Stimulated activated CD4-positive, alpha-beta T cell treated with anti-CD3 and anti-CD28 coated beads, Interleukin-1b, Interleukin-23, amount 100 ng/mL, for 48 hours (primary cell): ENCODE measurements at regions not wholly inside any gene's neighbourhood (a gene's known extent, or its start where the extent isn't known, plus 50 kb on each side); places are given as distances from the start of the nearest gene placed in this dataset.

ENCODE experiments used
- DNase-seq: peaks from one replicate; pipeline ENCODE4 v3.0.0-alpha.2; 2020

GRCh38 chr4:14264437-14264836, 636.9 kb upstream of the BOD1L1 start:
- no peak for DNase-seq

GRCh38 chr4:14265651-14266050, 638.1 kb upstream of the BOD1L1 start:
- no peak for DNase-seq

GRCh38 chr4:14267373-14268060, 640.0 kb upstream of the BOD1L1 start:
- no peak for DNase-seq

GRCh38 chr4:14269824-14270223, 642.3 kb upstream of the BOD1L1 start:
- DNase-seq = peak; percentile 2

- DNase-seq = no peak
Measured at GRCh38 chr4:14272206-14272605, 644.7 kb upstream of the BOD1L1 start.

GRCh38 chr4:14277505-14277904, 650.0 kb upstream of the BOD1L1 start:
- DNase-seq = no peak

- DNase-seq = no peak
Measured at GRCh38 chr4:14280567-14280966, 653.0 kb upstream of the BOD1L1 start.

- DNase-seq = no peak
Measured at GRCh38 chr4:14284578-14284977, 657.1 kb upstream of the BOD1L1 start.

GRCh38 chr4:14289708-14290107, 662.2 kb upstream of the BOD1L1 start:
- no peak for DNase-seq

- DNase-seq = no peak
Measured at GRCh38 chr4:14293582-14293981, 666.1 kb upstream of the BOD1L1 start.

- DNase-seq = no peak
Measured at GRCh38 chr4:14294611-14295010, 667.1 kb upstream of the BOD1L1 start.

GRCh38 chr4:14299166-14299565, 671.6 kb upstream of the BOD1L1 start:
- no peak for DNase-seq

GRCh38 chr4:14302021-14302420, 674.5 kb upstream of the BOD1L1 start:
- DNase-seq = no peak

- DNase-seq = no peak
Measured at GRCh38 chr4:14303856-14304255, 676.3 kb upstream of the BOD1L1 start.

GRCh38 chr4:14308229-14308651, 680.7 kb upstream of the BOD1L1 start:
- DNase-seq = no peak

- no peak for DNase-seq
Measured at GRCh38 chr4:14309431-14309830, 681.9 kb upstream of the BOD1L1 start.

GRCh38 chr4:14313757-14314156, 686.2 kb upstream of the BOD1L1 start:
- no peak for DNase-seq

- no peak for DNase-seq
Measured at GRCh38 chr4:14315129-14315528, 687.2 kb upstream of the CPEB2 start.

GRCh38 chr4:14317351-14317750, 684.9 kb upstream of the CPEB2 start:
- no peak for DNase-seq

- DNase-seq = no peak
Measured at GRCh38 chr4:14318671-14319070, 683.6 kb upstream of the CPEB2 start.

GRCh38 chr4:14321723-14322122, 680.6 kb upstream of the CPEB2 start:
- DNase-seq = no peak

- no peak for DNase-seq
Measured at GRCh38 chr4:14323191-14323590, 679.1 kb upstream of the CPEB2 start.

GRCh38 chr4:14329228-14329627, 673.1 kb upstream of the CPEB2 start:
- no peak for DNase-seq

- no peak for DNase-seq
Measured at GRCh38 chr4:14333616-14334015, 668.7 kb upstream of the CPEB2 start.

- no peak for DNase-seq
Measured at GRCh38 chr4:14334166-14334565, 668.1 kb upstream of the CPEB2 start.
